SU-DHL-6 (cell line): ENCODE measurements at regions not wholly inside any gene's neighbourhood (a gene's known extent, or its start where the extent isn't known, plus 50 kb on each side); places are given as distances from the start of the nearest gene placed in this dataset.

Source experiments
- H2AFZ ChIP-seq: fragments of 200-600 bp; sonication (generic); 2 replicates; pipeline ENCODE4 v1.6.1; 2014; ENCODE audit warnings: low read depth, mild to moderate bottlenecking, moderate library complexity, mixed read lengths, antibody characterized with exemption, low read length; ENCODE audit not compliant: severe bottlenecking
- H3F3A ChIP-seq: fragments of 200-600 bp; shearing (Covaris generic); 2 replicates; pipeline ENCODE4 v1.6.0; 2016; ENCODE audit warnings: antibody characterized with exemption, mild to moderate bottlenecking; ENCODE audit not compliant: insufficient read depth
- H3K27ac ChIP-seq: fragments of 200-600 bp; sonication (generic); 2 replicates; pipeline ENCODE4 v1.5.1; 2016; ENCODE audit warnings: low read depth, mild to moderate bottlenecking, low read length, moderate library complexity, mixed read lengths
- H3K27me3 ChIP-seq: fragments of 200-600 bp; sonication (generic), shearing (Covaris generic); 2 replicates; pipeline ENCODE4 v1.6.0; 2014; ENCODE audit warnings: mild to moderate bottlenecking, low read length
- H3K36me3 ChIP-seq: fragments of 200-600 bp; sonication (generic); 2 replicates; pipeline ENCODE4 v1.6.1; 2014; ENCODE audit warnings: mild to moderate bottlenecking, low read length, mixed read lengths
- H3K4me2 ChIP-seq: fragments of 300-600, 200-600 bp; shearing (Covaris generic), sonication (generic); 2 replicates; pipeline ENCODE4 v1.6.0; 2014; ENCODE audit warnings: low read length, low read depth, mild to moderate bottlenecking; ENCODE audit not compliant: poor library complexity, severe bottlenecking
- H3K4me3 ChIP-seq: fragments of 200-600 bp; sonication (generic); 2 replicates; pipeline ENCODE4 v1.5.1; 2014; ENCODE audit warnings: antibody characterized with exemption, low read length, mild to moderate bottlenecking, mixed read lengths; ENCODE audit not compliant: insufficient read depth, poor library complexity, severe bottlenecking
- H3K79me2 ChIP-seq: fragments of 200-600 bp; sonication (generic); 2 replicates; pipeline ENCODE4 v1.6.1; 2014; ENCODE audit warnings: mild to moderate bottlenecking, low read length, moderate library complexity; ENCODE audit not compliant: insufficient read depth
- H3K9ac ChIP-seq: fragments of 200-600 bp; sonication (generic); 2 replicates; pipeline ENCODE4 v1.7.0; 2014; ENCODE audit warnings: mild to moderate bottlenecking, low read length
- H3K9me2 ChIP-seq: fragments of 200-600 bp; sonication (generic); replicated peaks from 2 replicates; pipeline ENCODE4 v1.6.1; 2014; ENCODE audit warnings: low read length; ENCODE audit not compliant: insufficient read depth
- H3K9me3 ChIP-seq: fragments of 200-600 bp; sonication (generic); 2 replicates; pipeline ENCODE4 v1.6.1; 2014; ENCODE audit warnings: low read length, mixed read lengths; ENCODE audit not compliant: insufficient read depth
- H4K20me1 ChIP-seq: fragments of 200-600 bp; sonication (generic); 2 replicates; pipeline ENCODE4 v1.6.1; 2014; ENCODE audit warnings: low read depth, mild to moderate bottlenecking, antibody characterized with exemption, low read length, moderate library complexity, mixed read lengths
- CTCF ChIP-seq: fragments of 200-600 bp; sonication (generic); IDR thresholded peaks from one replicate; pipeline ENCODE4 v1.5.1; 2017; ENCODE audit warnings: antibody characterized with exemption, mild to moderate bottlenecking, low read length, moderate library complexity; ENCODE audit not compliant: insufficient read depth, poor library complexity, severe bottlenecking
- EZH2phosphoT487 ChIP-seq: fragments of 200-600 bp; sonication (generic), shearing (Covaris generic); conservative IDR thresholded peaks from 2 replicates; pipeline ENCODE4 v1.6.1; 2018; ENCODE audit warnings: mild to moderate bottlenecking, antibody characterized with exemption, low read length, moderate library complexity, mixed read lengths

- Histone ChIP-seq H3K4me3 (no peak overlapping the region), H4K20me1 (no peaks in the 10 kb centered on the region), H3K36me3 (no peaks in the 10 kb centered on the region), H3F3A (no peaks in the 10 kb centered on the region), H3K27me3 (no peaks in the 10 kb centered on the region), H3K9ac (no peak overlapping the region), H3K79me2 (no peaks in the 10 kb centered on the region), H3K9me2 (no peaks in the 10 kb centered on the region), H3K4me2 (no peak overlapping the region), H3K9me3 (peaks cover 11% of the 10 kb centered on the region), H2AFZ (no peak overlapping the region), H3K27ac (no peak overlapping the region)
- no peak for TF ChIP-seq EZH2phosphoT487
- no peak for TF ChIP-seq CTCF
Measured at GRCh38 chr2:184532551-184532950, 65.8 kb upstream of the ZNF804A start.

- Histone ChIP-seq H3F3A (no peaks in the 10 kb centered on the region), H3K36me3 (no peaks in the 10 kb centered on the region)
Measured at GRCh38 chr2:184534986-184535385, 63.3 kb upstream of the ZNF804A start.

GRCh38 chr2:184540246-184540789 is 58.0 kb upstream of the ZNF804A start:
- Histone ChIP-seq H3K9me3 (no peaks in the 10 kb centered on the region), H2AFZ (no peak overlapping the region), H3K27ac (no peak overlapping the region), H3K9ac (no peak overlapping the region), H3F3A (no peaks in the 10 kb centered on the region), H3K4me2 (no peak overlapping the region), H3K9me2 (no peaks in the 10 kb centered on the region), H3K36me3 (no peaks in the 10 kb centered on the region), H3K79me2 (no peaks in the 10 kb centered on the region), H3K4me3 (no peak overlapping the region), H4K20me1 (no peaks in the 10 kb centered on the region), H3K27me3 (no peaks in the 10 kb centered on the region)
- no peak for TF ChIP-seq CTCF
- no peak for TF ChIP-seq EZH2phosphoT487

More at GRCh38 chr2:184534986-184535385, 63.3 kb upstream of the ZNF804A start:
- H3K9me2 ChIP-seq: no peaks in the 10 kb centered on the region
- H3K4me2 ChIP-seq: no peak overlapping the region
- no peak overlapping the region for H3K27ac ChIP-seq
- H3K4me3 ChIP-seq: no peak overlapping the region
- TF ChIP-seq EZH2phosphoT487 (no peak), CTCF (no peak)
- H3K9ac ChIP-seq: no peak overlapping the region
- no peaks in the 10 kb centered on the region for H3K9me3 ChIP-seq
- no peak overlapping the region for H2AFZ ChIP-seq
- no peaks in the 10 kb centered on the region for H4K20me1 ChIP-seq
- no peaks in the 10 kb centered on the region for H3K27me3 ChIP-seq
- H3K79me2 ChIP-seq: no peaks in the 10 kb centered on the region
